ENCODE measurements at regions not wholly inside any gene's neighbourhood (a gene's known extent, or its start where the extent isn't known, plus 50 kb on each side); places are given as distances from the start of the nearest gene placed in this dataset.
"Not testable (repeated sequence)": the region's sequence is repeated elsewhere in the genome, so short reads cannot be mapped to it uniquely, and the experiment has no call there.

DNA sequence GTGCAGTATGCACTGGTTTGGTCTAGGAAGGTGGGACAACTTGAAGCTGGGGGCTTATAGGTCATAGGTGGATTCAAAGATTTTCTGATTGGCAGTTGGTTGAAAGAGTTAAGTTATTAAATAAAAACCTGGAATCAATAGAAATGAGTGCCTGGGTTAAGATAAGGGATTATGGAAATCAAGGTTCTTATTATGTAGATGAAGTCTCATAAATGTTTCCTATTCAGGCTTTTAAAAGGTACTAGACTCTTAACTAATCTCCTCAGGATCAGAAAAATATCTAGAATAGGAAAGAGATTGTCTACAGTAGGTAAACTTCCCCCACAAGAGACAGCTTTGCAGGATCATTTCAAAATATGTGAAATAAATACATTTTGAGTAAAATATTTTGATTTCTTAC, 163.3 kb upstream of the FBN2 start:
- TF ChIP-seq, protein P1, sequence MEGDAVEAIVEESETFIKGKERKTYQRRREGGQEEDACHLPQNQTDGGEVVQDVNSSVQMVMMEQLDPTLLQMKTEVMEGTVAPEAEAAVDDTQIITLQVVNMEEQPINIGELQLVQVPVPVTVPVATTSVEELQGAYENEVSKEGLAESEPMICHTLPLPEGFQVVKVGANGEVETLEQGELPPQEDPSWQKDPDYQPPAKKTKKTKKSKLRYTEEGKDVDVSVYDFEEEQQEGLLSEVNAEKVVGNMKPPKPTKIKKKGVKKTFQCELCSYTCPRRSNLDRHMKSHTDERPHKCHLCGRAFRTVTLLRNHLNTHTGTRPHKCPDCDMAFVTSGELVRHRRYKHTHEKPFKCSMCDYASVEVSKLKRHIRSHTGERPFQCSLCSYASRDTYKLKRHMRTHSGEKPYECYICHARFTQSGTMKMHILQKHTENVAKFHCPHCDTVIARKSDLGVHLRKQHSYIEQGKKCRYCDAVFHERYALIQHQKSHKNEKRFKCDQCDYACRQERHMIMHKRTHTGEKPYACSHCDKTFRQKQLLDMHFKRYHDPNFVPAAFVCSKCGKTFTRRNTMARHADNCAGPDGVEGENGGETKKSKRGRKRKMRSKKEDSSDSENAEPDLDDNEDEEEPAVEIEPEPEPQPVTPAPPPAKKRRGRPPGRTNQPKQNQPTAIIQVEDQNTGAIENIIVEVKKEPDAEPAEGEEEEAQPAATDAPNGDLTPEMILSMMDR (IDR thresholded peaks at IDR 0.05; ENCODE audit: low read length, missing control alignments) = no peak
- DNase-seq (ENCODE audit: low read depth) = no peak
- H3K4me3 ChIP-seq (replicated peaks; ENCODE audit: low read depth, low read length) = no peak overlapping the region

DNA sequence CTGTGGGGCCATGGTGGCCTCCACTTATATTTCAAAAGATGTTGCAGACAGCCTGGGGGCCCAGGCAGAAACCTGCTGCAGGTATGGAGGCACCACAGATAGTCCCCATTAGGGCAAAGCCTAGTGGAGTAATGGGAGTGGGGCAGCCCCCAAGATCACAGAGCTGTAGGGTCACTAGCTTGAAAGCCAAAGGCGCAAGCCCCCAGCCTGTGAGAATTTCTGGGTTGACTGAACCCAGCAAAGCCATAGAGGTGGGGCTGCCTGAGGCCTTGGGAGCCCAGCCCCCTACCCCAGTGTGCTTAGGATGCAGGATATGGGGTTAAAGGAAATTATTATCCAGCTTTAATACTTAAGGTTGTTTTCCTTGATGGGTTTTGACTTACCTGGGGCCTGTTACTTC, 165.3 kb upstream of the FBN2 start:
- no peak for DNase-seq (ENCODE audit: low read depth)
- no peak overlapping the region for H3K4me3 ChIP-seq (replicated peaks; ENCODE audit: low read depth, low read length)
- TF ChIP-seq, protein P1 (IDR thresholded peaks at IDR 0.05; ENCODE audit: low read length, missing control alignments) = no peak

DNA sequence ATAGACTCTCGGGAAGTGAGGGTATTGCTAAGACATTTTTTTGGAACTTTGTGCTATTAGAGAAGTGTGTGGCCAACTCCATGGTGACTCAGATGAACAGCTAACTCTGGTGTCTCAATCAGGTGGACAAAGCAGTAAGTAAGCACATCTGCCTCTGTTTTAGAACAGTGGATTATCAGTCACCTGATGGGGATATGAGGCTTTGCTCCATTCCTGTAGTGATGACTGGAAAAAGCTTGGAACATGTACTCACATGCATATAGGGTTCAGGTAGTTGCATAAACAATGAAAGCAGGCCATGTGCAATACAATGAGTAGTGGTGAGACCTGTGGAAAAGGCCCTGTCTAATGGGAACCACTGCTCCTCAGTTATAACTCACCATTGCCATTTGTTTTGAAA, 168.2 kb upstream of the FBN2 start:
- TF ChIP-seq, protein P1 (IDR thresholded peaks at IDR 0.05; ENCODE audit: low read length, missing control alignments) = no peak
- H3K4me3 ChIP-seq (replicated peaks; ENCODE audit: low read depth, low read length) = no peak overlapping the region
- no peak for DNase-seq (ENCODE audit: low read depth)

DNA sequence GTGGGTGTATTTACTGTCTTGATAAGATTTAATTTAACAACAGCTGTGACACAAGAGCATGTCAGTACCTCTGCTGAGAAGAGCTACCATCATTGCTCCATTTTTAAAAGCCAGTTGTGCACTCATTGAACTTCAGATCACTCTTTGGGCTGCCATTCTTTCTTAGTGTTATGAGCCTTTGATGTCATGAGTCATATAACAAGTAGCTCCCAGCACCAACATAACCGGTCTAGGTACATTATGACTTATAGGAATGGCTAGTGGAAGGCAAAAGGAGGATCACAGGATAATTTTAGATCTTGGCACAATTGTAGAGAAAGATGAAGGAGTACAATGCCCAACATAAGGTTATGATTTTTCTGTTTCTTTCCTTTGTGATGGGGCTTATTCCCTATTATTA, 170.8 kb upstream of the FBN2 start:
- no peak overlapping the region for H3K4me3 ChIP-seq (replicated peaks; ENCODE audit: low read depth, low read length)
- DNase-seq (ENCODE audit: low read depth) = no peak
- TF ChIP-seq, protein P1 (IDR thresholded peaks at IDR 0.05; ENCODE audit: low read length, missing control alignments) = no peak

DNA sequence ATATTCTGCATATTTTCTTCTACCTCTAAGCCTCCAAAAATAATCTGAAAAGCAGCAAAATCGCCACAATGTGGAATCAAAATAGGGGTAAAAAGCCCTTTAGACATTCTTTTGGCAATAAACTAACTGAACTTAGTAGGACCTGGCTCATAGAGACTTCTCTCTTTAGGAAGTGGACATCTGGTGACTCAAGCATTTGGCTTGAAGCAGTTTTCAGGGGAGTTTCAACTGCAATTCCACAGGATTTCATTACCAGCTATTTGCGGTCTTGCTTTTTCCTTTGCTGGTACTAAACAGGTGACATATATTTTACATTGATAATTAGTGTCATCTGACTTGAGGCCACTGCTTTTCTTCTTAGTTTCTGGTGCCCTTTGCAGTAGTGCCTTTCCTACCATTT, 173.2 kb upstream of the FBN2 start:
- no peak overlapping the region for H3K4me3 ChIP-seq (replicated peaks; ENCODE audit: low read depth, low read length)
- DNase-seq (ENCODE audit: low read depth) = peak; percentile 2

DNA sequence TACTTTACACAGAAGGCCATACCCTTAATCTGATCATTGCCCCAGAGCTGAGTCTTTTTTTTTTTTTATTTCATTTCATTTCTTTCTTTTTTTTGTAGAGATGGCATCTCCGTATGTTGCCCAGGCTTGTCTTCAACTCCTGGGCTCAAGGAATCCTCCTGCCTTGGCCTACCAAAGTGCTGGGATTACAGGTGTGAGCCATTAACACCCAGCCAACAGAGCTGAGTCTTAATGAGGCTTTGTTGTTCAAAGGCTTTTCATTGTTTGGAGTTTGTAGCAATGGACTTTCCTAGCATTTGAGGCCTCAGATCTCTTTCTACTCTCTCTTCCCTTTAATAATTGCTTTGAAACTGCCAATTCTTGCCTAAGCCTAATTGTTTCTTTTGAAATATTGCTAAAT, 176.5 kb upstream of the FBN2 start:
- no peak overlapping the region for H3K4me3 ChIP-seq (replicated peaks; ENCODE audit: low read depth, low read length)
- TF ChIP-seq, protein P1 (IDR thresholded peaks at IDR 0.05; ENCODE audit: low read length, missing control alignments) = no peak
- no peak for DNase-seq (ENCODE audit: low read depth)

More for the DNA sequence above, 173.2 kb upstream of the FBN2 start:
- TF ChIP-seq, protein P1 (IDR thresholded peaks at IDR 0.05; ENCODE audit: low read length, missing control alignments) = no peak

DNA sequence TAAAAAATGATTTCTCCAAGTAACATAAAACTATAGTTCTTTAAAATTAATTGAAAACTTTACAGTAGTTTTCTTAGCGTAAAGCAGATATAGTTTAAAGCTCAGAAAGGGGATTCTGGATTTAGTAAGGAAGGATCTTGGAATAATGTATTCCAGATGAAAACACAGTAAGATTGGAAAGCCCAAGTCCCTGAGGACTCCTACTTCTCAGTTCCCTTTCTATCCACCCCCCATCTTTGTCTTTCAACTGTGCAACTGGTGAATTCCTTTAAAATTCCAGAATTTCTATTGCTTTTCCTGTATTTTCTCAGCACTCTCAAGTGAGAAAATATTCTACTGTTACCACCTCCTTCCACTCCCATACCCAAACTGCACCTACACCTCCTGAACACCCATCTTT, 184.5 kb upstream of the FBN2 start:
- no peak overlapping the region for H3K4me3 ChIP-seq (replicated peaks; ENCODE audit: low read depth, low read length)
- DNase-seq (ENCODE audit: low read depth) = no peak
- TF ChIP-seq, protein P1 (IDR thresholded peaks at IDR 0.05; ENCODE audit: low read length, missing control alignments) = no peak

DNA sequence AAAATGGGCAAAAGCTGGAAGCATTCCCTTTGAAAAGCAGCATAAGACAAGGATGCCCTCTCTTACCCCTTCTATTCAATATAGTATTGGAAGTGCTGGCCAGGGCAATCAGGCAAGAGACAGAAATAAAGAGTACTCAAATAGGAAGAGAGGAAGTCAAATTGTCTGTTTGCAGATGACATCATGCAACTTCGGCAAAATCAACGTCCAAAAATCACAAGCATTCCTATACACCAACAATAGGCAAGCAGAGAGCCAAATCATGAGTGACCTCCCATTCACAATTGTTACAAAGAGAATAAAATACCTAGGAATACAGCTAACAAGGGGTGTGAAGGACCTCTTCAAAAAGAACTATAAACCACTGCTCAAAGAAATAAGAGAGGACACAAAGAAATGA, 192.0 kb upstream of the FBN2 start:
- DNase-seq (ENCODE audit: low read depth); H3K4me3 ChIP-seq (replicated peaks; ENCODE audit: low read depth, low read length): not testable (repeated sequence)

DNA sequence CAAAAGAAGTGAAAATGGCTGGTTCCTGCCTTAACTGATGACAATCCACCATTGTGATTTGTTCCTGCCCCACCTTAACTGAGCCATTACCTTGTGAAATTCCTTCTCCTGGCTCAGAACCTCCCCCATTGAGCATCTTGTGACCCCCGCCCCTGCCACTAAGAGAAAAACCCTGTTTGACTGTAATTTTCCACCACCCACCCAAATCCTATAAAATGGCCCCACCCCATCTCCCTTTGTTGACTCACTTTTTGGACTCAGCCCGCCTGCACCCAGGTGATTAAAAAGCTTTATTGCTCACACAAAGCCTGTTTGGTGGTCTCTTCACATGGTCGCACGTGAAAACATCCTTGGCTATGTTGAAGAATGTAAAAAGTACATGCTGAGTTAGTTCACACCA, 197.6 kb upstream of the FBN2 start:
- DNase-seq (ENCODE audit: low read depth); H3K4me3 ChIP-seq (replicated peaks; ENCODE audit: low read depth, low read length): not testable (repeated sequence)
